HepG2 (cell line): ENCODE measurements at regions not wholly inside any gene's neighbourhood (a gene's known extent, or its start where the extent isn't known, plus 50 kb on each side); places are given as distances from the start of the nearest gene placed in this dataset.

Experiments
- ATAC-seq: fragments of 200-7000 bp; cut with Tn5 transposase; 3 replicates; pipeline ENCODE4 v1.9.1; 2020; ENCODE audit warnings: mild to moderate bottlenecking, moderate library complexity
- BruUV-seq: library from RNA; stranded (reverse); fragments of 400-500 nt; replicated peaks from 2 replicates; lab custom pipeline; 2021; lab: Mats Ljungman, UMichigan
- CTCF ChIA-PET: fragments of 300-600 bp; formaldehyde crosslinking; extraction: SDS; loops from one replicate; lab custom pipeline; 2021; ENCODE audit warnings: low total read pairs, inconsistent platforms, low intra/inter-chr PET ratio; lab: Yijun Ruan, JAX
- POLR2A ChIA-PET: fragments of 350-600 bp; sonication (Branson Sonifier 250); formaldehyde crosslinking; loops from one replicate; lab custom pipeline; 2020; ENCODE audit warnings: antibody characterized with exemption, inconsistent platforms; lab: Yijun Ruan, JAX
- DNase-seq: peaks from one replicate; pipeline ENCODE4 v3.0.0-alpha.2; 2015; ENCODE audit warnings: low spot score
- FAIRE-seq: peaks from 3 replicates; lab custom pipeline; 2011; peaks lifted over from hg19 to GRCh38; lab: Jason Lieb, UNC
- H2AFZ ChIP-seq: one replicate; pipeline ENCODE4 v1.6.1; 2011; ENCODE audit warnings: low read length, inconsistent platforms
- H3K27ac ChIP-seq: fragments of 300-600 bp; 3 replicates; pipeline ENCODE4 v1.8.0; 2011; ENCODE audit warnings: mixed run types, mild to moderate bottlenecking, mixed read lengths, low read length, inconsistent platforms; ENCODE audit not compliant: insufficient read depth; ENCODE audit errors: extremely low read length
- H3K27me3 ChIP-seq, 2 experiments: fragments of 200-600 bp in 1 of 2; 2 replicates in 1 of 2; 3 replicates in 1 of 2; pipeline versions ENCODE4 v1.6.0 to v1.8.0; 2011; ENCODE audit warnings: low read length in 2 of 2, mild to moderate bottlenecking in 2 of 2, moderate library complexity in 2 of 2, inconsistent platforms in 1 of 2; ENCODE audit not compliant: insufficient read depth in 2 of 2, control insufficient read depth in 1 of 2
- H3K36me3 ChIP-seq, 2 experiments: fragments of 200-600 bp in 1 of 2; replicated peaks in 1 of 2; 2 replicates in 1 of 2; 3 replicates in 1 of 2; pipeline versions ENCODE4 v1.5.1 to v1.8.0; 2011; ENCODE audit warnings: low read length in 2 of 2, inconsistent platforms in 1 of 2; ENCODE audit not compliant: insufficient read depth in 2 of 2, control insufficient read depth in 1 of 2
- H3K4me1 ChIP-seq: 2 replicates; pipeline ENCODE4 v1.5.1; 2012; ENCODE audit warnings: low read length, inconsistent platforms; ENCODE audit not compliant: insufficient read depth
- H3K4me2 ChIP-seq: 2 replicates; pipeline ENCODE4 v1.6.0; 2011; ENCODE audit warnings: low read depth, low read length, inconsistent platforms
- H3K4me3 ChIP-seq, 3 experiments: fragments of 200-600 bp in 1 of 3; sonication (generic), shearing (Covaris generic) in 1 of 3; replicated peaks in 1 of 3; 2 replicates each; pipeline ENCODE4 v1.5.1; 2011 to 2016; ENCODE audit warnings: low read length in 3 of 3, inconsistent platforms in 2 of 3, low read depth in 2 of 3, mild to moderate bottlenecking in 2 of 3, control low read depth in 1 of 3, mixed read lengths in 1 of 3; ENCODE audit not compliant: insufficient read depth in 1 of 3
- H3K79me2 ChIP-seq: one replicate; pipeline ENCODE4 v1.6.1; 2011; ENCODE audit warnings: low read length, inconsistent platforms; ENCODE audit not compliant: insufficient read depth
- H3K9ac ChIP-seq: 2 replicates; pipeline ENCODE4 v1.6.0; 2011; ENCODE audit warnings: mild to moderate bottlenecking, low read depth, low read length, inconsistent platforms; ENCODE audit not compliant: insufficient read depth
- H3K9me3 ChIP-seq: 2 replicates; pipeline ENCODE4 v1.5.1; 2012; ENCODE audit warnings: mild to moderate bottlenecking, low read length
- H4K20me1 ChIP-seq: 2 replicates; pipeline ENCODE4 v1.6.0; 2011; ENCODE audit warnings: inconsistent platforms, mild to moderate bottlenecking, low read length, moderate library complexity; ENCODE audit not compliant: insufficient read depth
- CEBPB ChIP-seq: IDR thresholded peaks from 2 replicates; pipeline ENCODE4 v1.6.1; 2011; ENCODE audit warnings: low read depth, low read length, improper control_type of control experiment, borderline replicate concordance
- HNRNPLL ChIP-seq: fragments of 200-400 bp; formaldehyde crosslinking; IDR thresholded peaks from 2 replicates; pipeline ENCODE4 v1.6.1; 2017; ENCODE audit warnings: mild to moderate bottlenecking, low read depth, low read length; ENCODE audit not compliant: poor library complexity, severe bottlenecking
- NCOA5 ChIP-seq: sonication (generic); formaldehyde crosslinking; IDR thresholded peaks from 2 replicates; pipeline ENCODE4 v1.4.0; 2020; ENCODE audit warnings: missing genetic modification reagents
- REL ChIP-seq: sonication (generic); formaldehyde crosslinking; conservative IDR thresholded peaks from 2 replicates; pipeline ENCODE4 v1.8.0; 2022; ENCODE audit warnings: mild to moderate bottlenecking, missing genetic modification reagents, moderate library complexity
- SRY ChIP-seq: sonication (generic); formaldehyde crosslinking; IDR thresholded peaks from 2 replicates; pipeline ENCODE4 v1.8.0; 2022; ENCODE audit warnings: mild to moderate bottlenecking, missing genetic modification reagents
- TEAD2 ChIP-seq: sonication (generic); formaldehyde crosslinking; IDR thresholded peaks from 2 replicates; pipeline ENCODE4 v1.9.0; 2021; ENCODE audit warnings: missing genetic modification reagents
- ZBTB42 ChIP-seq: sonication (generic); formaldehyde crosslinking; IDR thresholded peaks from 2 replicates; pipeline ENCODE4 v1.5.0; 2020; ENCODE audit warnings: mild to moderate bottlenecking, missing genetic modification reagents
- ZBTB7B ChIP-seq: sonication (generic); formaldehyde crosslinking; IDR thresholded peaks from 2 replicates; pipeline ENCODE4 v1.4.0; 2020; ENCODE audit warnings: missing genetic modification reagents
- ZNF34 ChIP-seq: sonication (generic); formaldehyde crosslinking; IDR thresholded peaks from 2 replicates; pipeline ENCODE4 v1.4.0; 2020; ENCODE audit warnings: mild to moderate bottlenecking, missing genetic modification reagents, borderline replicate concordance
- ZNF382 ChIP-seq: sonication (generic); formaldehyde crosslinking; IDR thresholded peaks from 2 replicates; pipeline ENCODE4 v1.5.0; 2020; ENCODE audit warnings: missing genetic modification reagents, mild to moderate bottlenecking, borderline replicate concordance
- ZNF773 ChIP-seq: sonication (generic); formaldehyde crosslinking; IDR thresholded peaks from 2 replicates; pipeline ENCODE4 v1.4.0; 2020; ENCODE audit warnings: missing genetic modification reagents, borderline replicate concordance
- WGBS: methylation state at CpG from one replicate; pipeline ENCODE4 v1.1.6; 2017; ENCODE audit warnings: low lambda C conversion rate; 5-methylcytosine and 5-hydroxymethylcytosine counted together
- in situ Hi-C: cut with HindIII; loops from 2 replicates; pipeline ENCODE4 v1.10.0; 2017; ENCODE audit warnings: low pct_unique_long_range_greater_than_20kb; ENCODE audit not compliant: extremely low pct_ligation_motif_present
- intact Hi-C: fragments of 100-400 bp; cut with micrococcal nuclease; formaldehyde crosslinking; loops from one replicate; pipeline ENCODE4 v1.10.0; 2022; ENCODE audit not compliant: unreplicated experiment
- TF ChIP-seq, protein P1 (sequence below), 2 experiments: fragments of 450-650 bp in 1 of 2; sonication (generic) in 1 of 2; formaldehyde crosslinking; IDR thresholded peaks; 2 replicates each; pipeline versions ENCODE4 v1.5.0 to v1.8.0; 2020 to 2022; ENCODE audit warnings: mild to moderate bottlenecking in 1 of 2, missing genetic modification reagents in 1 of 2
- TF ChIP-seq, protein P2 (sequence below): sonication (generic); formaldehyde crosslinking; IDR thresholded peaks from 2 replicates; pipeline ENCODE4 v1.5.1; 2020; ENCODE audit warnings: mild to moderate bottlenecking, missing genetic modification reagents, borderline replicate concordance
- TF ChIP-seq, protein P3 (sequence below): sonication (generic); formaldehyde crosslinking; IDR thresholded peaks from 2 replicates; pipeline ENCODE4 v1.9.0; 2022; ENCODE audit warnings: low read depth, missing genetic modification reagents
- TF ChIP-seq, protein P4 (sequence below): IDR thresholded peaks from 2 replicates; pipeline ENCODE4 v1.6.1; 2016; ENCODE audit warnings: missing compliant biosample characterization, missing genetic modification reagents, borderline replicate concordance
- TF ChIP-seq, protein P5 (sequence below): sonication (generic); formaldehyde crosslinking; IDR thresholded peaks from 2 replicates; pipeline ENCODE4 v1.5.0; 2020; ENCODE audit warnings: missing genetic modification reagents

DNA sequence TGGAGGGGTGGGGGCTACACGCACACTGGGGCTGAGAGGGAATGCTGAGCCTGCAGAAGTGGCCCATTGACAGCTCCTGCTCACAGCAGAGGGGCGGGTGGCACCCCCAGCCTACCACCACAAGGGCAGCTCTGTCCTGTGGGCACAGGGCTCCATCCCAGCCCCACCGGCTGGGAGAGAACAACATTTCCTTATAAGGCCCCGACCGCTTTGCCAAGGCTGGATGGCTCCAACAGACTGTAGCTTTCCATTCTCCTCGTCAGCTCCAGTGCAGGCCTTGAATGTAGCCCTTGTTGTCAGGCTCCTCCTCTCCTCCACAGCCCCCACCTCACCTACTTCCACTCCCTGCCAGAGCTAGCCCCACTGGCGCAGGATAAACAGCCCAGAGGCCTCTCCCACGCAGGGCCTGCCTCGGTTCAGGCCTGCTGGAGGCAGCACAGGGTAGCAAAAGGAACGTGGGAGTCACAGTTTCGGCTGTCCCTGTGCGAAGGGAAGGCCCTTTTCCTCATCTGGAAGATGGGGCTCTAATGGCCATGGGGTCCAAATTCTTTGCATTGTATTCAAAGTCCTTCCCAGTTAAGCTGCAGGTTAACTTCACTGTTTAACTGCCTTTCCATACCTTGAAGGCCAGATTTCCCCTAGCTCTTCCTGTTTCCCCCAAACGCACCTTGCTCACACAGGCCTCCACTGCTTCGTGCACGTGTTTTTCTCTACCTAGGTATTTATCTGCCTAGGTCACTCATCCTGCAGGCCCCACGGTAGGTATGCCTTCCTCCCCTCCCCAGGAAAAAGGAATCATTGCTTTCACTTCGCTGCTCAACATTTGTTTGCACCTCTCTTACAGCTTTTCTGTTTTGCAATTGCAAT, 101.6 kb upstream of the LPP start (continued):
- no peak for TF ChIP-seq SRY (CRISPR knock-in tag)
- no peak for TF ChIP-seq TEAD2 (CRISPR knock-in tag)
- no peak for TF ChIP-seq ZNF382 (CRISPR knock-in tag)
- peak; percentile 56; the same call in 1 of the 2 replicates for TF ChIP-seq ZNF34 (CRISPR knock-in tag)
- TF ChIP-seq ZNF773 (CRISPR knock-in tag) = no peak

DNA sequence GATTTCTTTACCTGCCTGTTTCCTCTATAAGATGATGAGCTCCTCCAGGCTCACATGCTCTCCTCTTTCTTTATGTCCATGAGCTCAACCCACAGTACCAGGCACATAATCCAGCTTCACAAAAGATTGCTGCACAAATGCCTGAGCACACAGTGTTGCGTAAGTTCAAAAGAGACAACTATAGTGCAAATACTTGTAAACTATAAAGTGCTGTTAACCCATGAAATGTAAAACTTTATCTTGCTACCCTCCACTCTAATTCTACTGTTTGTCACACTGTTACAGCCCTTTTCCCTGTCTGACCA, 101.0 kb upstream of the LPP start:
- Histone ChIP-seq H3K36me3 (no peaks in the 10 kb centered on the region), H3K27ac (peak overlapping the region; percentile 72), H3K27me3 (no peaks in the 10 kb centered on the region), H3K79me2 (no peaks in the 10 kb centered on the region), H3K4me2 (peak overlapping the region; percentile 79), H3K9ac (peak overlapping the region; percentile 59), H3K9me3 (no peaks in the 10 kb centered on the region), H4K20me1 (no peaks in the 10 kb centered on the region), H3K4me1 (peaks cover 76% of the 10 kb centered on the region), H2AFZ (no peak overlapping the region), H3K4me3 (peak overlapping the region; percentile 10 to 51 (median 26); a peak in 4 of 6 replicates)
- peak; percentile 89 for FAIRE-seq
- ChIA-PET CTCF (no interaction called here), POLR2A (interaction anchor here (1.0 to 1.9 kb wide), 15 partner anchors 8 to 313 kb away, joined by 3 to 22 read pairs (median 4); partner anchors contain the start of genes BCL6 and LPP)
- peak; percentile 53 for ATAC-seq
- DNase-seq = peak; percentile 69
- intact Hi-C loops (loop anchor here (2.0 kb wide), 2 partner anchors 70 to 100 kb away; no protein-coding TSS in a partner anchor), in situ Hi-C loops (no loop called here)
- WGBS = 26% methylated on average over 1 of the region's 1 CpG
- BruUV-seq = no TSS peak
- TF ChIP-seq REL (CRISPR knock-in tag) (no peak), ZBTB7B (CRISPR knock-in tag) (0 out of 2 replicates have a peak, but pooled peaks have one; percentile 12), NCOA5 (CRISPR knock-in tag) (no peak), HNRNPLL (no peak), ZBTB42 (no peak), CEBPB (peak; percentile 95)
- TF ChIP-seq, protein P1, sequence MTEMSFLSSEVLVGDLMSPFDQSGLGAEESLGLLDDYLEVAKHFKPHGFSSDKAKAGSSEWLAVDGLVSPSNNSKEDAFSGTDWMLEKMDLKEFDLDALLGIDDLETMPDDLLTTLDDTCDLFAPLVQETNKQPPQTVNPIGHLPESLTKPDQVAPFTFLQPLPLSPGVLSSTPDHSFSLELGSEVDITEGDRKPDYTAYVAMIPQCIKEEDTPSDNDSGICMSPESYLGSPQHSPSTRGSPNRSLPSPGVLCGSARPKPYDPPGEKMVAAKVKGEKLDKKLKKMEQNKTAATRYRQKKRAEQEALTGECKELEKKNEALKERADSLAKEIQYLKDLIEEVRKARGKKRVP (CRISPR knock-in tag; IDR thresholded peaks at IDR 0.05) = peak in 1 of 2 experiments; percentile 51; a peak in 1 of 4 replicates
- TF ChIP-seq, protein P2, sequence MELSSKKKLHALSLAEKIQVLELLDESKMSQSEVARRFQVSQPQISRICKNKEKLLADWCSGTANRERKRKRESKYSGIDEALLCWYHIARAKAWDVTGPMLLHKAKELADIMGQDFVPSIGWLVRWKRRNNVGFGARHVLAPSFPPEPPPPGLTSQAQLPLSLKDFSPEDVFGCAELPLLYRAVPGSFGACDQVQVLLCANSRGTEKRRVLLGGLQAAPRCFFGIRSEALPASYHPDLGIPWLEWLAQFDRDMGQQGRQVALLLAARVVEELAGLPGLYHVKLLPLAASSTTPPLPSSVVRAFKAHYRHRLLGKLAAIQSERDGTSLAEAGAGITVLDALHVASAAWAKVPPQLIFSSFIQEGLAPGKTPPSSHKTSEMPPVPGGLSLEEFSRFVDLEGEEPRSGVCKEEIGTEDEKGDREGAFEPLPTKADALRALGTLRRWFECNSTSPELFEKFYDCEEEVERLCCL (CRISPR knock-in tag) = no peak
- TF ChIP-seq, protein P3, sequence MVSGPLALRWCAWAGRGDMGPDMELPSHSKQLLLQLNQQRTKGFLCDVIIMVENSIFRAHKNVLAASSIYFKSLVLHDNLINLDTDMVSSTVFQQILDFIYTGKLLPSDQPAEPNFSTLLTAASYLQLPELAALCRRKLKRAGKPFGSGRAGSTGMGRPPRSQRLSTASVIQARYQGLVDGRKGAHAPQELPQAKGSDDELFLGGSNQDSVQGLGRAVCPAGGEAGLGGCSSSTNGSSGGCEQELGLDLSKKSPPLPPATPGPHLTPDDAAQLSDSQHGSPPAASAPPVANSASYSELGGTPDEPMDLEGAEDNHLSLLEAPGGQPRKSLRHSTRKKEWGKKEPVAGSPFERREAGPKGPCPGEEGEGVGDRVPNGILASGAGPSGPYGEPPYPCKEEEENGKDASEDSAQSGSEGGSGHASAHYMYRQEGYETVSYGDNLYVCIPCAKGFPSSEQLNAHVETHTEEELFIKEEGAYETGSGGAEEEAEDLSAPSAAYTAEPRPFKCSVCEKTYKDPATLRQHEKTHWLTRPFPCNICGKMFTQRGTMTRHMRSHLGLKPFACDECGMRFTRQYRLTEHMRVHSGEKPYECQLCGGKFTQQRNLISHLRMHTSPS = no peak
- TF ChIP-seq, protein P4, sequence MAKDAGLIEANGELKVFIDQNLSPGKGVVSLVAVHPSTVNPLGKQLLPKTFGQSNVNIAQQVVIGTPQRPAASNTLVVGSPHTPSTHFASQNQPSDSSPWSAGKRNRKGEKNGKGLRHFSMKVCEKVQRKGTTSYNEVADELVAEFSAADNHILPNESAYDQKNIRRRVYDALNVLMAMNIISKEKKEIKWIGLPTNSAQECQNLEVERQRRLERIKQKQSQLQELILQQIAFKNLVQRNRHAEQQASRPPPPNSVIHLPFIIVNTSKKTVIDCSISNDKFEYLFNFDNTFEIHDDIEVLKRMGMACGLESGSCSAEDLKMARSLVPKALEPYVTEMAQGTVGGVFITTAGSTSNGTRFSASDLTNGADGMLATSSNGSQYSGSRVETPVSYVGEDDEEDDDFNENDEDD (CRISPR knock-in tag) = peak; percentile 6; the same call in 1 of the 2 replicates
- TF ChIP-seq, protein P5, sequence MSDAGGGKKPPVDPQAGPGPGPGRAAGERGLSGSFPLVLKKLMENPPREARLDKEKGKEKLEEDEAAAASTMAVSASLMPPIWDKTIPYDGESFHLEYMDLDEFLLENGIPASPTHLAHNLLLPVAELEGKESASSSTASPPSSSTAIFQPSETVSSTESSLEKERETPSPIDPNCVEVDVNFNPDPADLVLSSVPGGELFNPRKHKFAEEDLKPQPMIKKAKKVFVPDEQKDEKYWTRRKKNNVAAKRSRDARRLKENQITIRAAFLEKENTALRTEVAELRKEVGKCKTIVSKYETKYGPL (CRISPR knock-in tag) = peak; percentile 64; the same call in 1 of the 2 replicates
